ENCODE measurements at regions not wholly inside any gene's neighbourhood (a gene's known extent, or its start where the extent isn't known, plus 50 kb on each side); places are given as distances from the start of the nearest gene placed in this dataset.

- DNase-seq (ENCODE audit: low read depth) = no peak
Measured at GRCh38 chr2:120809151-120809550, 73.5 kb downstream of the GLI2 start.

GRCh38 chr2:120809609-120810440 is 74.2 kb downstream of the GLI2 start:
- no peak for DNase-seq (ENCODE audit: low read depth)

- no peak for DNase-seq (ENCODE audit: low read depth)
Measured at GRCh38 chr2:120810639-120811038, 75.0 kb downstream of the GLI2 start.

DNA sequence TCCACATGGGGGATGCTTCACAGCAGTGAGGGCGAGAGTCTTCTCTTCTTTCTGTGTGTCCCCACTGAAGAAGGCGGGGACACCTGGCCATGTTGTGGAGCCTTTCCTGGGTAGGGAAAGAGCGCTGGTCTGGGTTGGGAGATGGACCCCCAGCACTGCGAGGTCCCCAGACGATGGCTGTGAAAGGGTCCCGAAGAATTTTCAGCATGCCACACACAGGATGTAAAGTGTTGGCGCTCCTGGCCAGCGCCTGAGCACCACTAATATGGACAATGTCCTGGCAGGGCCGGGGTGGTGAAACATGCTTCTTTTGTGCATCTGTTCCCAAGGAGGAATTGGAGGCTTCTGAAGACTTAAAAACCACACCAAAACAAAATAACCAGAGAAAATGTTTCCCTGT is 77.2 kb downstream of the GLI2 start:
- no peak for DNase-seq (ENCODE audit: low read depth)

DNA sequence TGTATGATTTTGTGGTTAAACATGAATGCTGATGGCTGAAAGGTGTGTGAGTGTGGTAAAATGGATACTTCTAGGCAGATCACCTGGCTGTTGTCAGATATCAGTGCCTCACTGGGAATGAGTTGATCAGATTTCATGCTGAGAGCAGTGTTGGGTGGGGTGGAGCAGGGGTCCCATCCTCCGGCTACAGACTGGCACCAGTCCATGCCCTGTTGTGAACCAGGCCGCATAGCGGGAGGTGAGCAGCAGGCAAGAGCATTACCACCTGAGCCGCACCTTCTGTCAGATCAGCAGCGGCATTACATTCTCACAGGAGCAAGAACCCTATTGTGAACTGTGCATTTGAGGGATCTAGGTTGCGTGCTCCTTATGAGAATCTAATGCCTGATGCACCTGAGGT is 78.7 kb downstream of the GLI2 start:
- DNase-seq (ENCODE audit: low read depth) = no peak

DNA sequence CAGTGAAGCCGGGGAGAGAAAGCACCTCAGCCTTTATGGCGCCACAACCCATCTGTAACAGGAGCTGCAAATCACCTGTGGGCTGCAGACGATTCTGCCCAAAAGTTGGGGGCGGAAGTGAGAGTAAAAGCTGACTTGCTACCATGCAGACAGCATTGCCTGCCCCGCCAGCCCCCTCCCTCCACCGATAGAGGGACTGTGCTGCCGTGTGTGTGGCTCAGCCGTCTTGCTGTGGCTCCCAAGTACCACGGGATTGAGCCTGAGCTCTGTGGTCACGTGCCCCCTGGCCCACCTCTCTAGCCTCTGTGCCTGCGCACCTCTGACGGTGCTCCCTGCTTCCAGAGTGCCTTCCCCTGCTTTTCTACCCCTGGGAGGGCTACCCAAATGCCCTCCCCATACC is 79.6 kb downstream of the GLI2 start:
- no peak for DNase-seq (ENCODE audit: low read depth)

GRCh38 chr2:120817136-120817955 is 81.7 kb downstream of the GLI2 start:
- DNase-seq (ENCODE audit: low read depth) = no peak

- no peak for DNase-seq (ENCODE audit: low read depth)
Measured at GRCh38 chr2:120817956-120818325, 82.3 kb downstream of the GLI2 start.

- DNase-seq (ENCODE audit: low read depth) = no peak
Measured at GRCh38 chr2:120818441-120818920, 82.8 kb downstream of the GLI2 start.

- DNase-seq (ENCODE audit: low read depth) = no peak
Measured at GRCh38 chr2:120819720-120820210, 84.1 kb downstream of the GLI2 start.

- no peak for DNase-seq (ENCODE audit: low read depth)
Measured at GRCh38 chr2:120820263-120820952, 84.7 kb downstream of the GLI2 start.

DNA sequence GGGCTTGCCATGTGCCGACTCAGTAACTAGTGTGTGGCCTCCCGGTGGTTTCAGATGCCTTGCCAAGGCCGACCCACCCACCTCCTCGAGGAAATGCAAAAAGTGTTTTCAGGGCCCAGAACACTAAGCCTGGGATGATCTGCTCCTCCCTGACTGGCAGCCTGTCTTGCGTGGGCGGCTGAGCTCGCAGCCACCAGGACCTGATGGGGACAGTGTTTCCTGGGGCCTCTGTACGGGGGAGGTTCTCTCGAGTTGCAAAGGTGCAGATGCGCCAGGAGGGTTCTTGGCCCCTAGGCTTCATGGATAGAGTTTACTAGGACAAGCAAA is 85.2 kb downstream of the GLI2 start:
- no peak for DNase-seq (ENCODE audit: low read depth)

DNA sequence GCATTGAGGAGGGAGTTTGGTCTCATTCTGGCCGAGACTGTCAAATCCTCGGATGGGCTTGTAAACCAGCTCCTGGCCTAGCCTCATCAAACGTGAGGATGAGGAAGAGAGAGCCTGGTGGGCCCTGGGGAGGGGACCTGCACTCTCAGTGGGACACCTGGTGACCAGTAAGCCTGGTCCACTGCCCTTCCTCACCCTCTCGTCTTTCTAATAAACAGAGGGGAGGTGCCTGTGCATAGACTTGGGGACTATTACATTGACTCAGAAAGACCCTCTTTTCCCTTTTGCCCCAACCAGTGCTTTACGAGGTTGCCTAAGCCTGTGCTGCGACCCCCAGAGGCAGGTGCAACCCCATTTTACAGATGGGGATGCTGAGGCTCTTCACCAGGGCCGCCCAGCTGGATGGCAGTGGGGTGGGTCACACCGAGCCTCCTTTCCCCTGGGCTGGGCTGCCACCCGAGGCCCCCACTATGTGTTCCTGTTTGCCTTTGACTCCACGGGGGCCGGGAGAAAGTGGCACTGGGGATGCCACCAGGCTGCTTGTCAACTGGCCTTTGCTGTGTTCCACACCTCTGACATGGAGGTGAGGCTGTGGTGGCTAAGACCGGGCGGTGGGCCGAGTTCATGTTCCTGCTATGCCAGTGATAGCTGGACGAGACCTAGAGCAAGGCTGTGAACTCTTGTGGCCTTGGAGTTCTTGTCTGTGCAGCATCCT is 85.9 kb downstream of the GLI2 start:
- no peak for DNase-seq (ENCODE audit: low read depth)

GRCh38 chr2:120822933-120823332 is 87.3 kb downstream of the GLI2 start:
- no peak for DNase-seq (ENCODE audit: low read depth)

DNA sequence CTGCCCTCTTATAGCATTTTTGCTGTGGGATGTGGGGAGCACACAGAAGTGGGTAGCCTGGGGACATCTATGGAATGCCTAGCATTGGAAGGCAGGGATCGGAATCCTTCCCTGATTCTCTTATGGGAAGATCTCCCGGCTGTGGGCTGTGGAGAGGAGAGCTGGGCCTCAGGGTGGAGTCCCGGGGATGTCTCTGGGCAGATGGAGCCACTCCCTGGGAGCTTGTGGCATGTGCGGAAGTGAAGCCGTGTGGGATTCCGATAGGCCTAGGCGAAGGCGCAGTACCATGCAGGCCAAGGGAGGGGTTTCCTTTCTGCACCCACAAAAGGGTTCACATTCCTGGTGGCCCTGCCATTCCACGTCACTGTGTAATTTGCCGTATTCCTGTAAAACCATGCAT is 87.9 kb downstream of the GLI2 start:
- no peak for DNase-seq (ENCODE audit: low read depth)

- no peak for DNase-seq (ENCODE audit: low read depth)
Measured at GRCh38 chr2:120824246-120824645, 88.6 kb downstream of the GLI2 start.

GRCh38 chr2:120825370-120826259 is 89.9 kb downstream of the GLI2 start:
- no peak for DNase-seq (ENCODE audit: low read depth)

DNA sequence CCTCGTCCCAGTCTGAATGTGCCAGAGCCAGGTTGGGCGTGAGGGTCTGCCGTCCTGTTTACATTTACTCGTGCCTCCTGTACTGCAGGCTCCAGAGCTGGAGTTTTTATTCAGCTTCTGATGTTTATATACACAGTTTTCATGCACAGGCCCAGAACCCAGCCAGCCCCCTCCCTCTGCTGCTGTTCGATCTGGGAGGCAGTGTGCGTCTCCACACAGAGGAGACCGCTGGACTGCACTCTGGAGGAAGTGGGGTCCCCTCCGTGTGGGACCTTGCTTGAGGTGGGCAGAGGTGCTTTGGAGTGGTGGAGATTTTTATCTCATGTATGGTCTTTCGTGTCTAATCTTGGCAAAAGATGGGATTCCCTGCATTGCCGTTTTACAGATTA is 90.6 kb downstream of the GLI2 start:
- DNase-seq (ENCODE audit: low read depth) = no peak

DNA sequence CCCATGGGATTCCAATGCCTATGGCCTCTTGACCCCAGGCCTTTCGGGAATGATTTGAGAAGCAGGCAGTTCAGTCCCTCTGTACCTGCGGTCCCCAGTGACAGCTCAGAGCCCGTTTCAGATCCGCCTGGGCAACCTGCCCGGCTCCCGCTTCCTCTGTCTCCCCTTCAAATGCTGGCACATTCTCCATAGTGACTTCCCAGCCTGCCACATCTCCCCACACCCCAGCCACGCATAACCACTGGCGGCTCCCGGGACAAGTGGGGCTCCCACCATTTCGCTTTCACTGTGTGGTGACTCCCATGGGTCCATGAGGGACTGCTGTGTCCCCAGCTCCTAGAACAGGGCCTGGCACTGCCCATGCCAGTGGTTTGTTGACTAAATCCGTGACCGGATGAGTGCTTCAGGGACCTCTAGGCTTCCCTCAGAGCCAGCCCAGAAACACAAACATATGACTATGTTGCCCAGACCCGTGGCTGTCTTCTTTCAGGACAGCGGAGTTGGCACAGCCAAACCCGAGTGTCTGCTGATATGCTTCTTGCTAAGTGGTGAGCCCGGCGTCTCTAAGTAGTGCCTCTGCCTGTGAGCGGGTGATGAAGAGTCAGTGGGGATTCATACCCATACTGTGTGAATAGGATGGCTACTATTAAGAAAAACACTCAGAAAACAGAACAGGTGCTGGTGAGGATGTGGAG is 91.2 kb downstream of the GLI2 start:
- DNase-seq (ENCODE audit: low read depth) = no peak

DNA sequence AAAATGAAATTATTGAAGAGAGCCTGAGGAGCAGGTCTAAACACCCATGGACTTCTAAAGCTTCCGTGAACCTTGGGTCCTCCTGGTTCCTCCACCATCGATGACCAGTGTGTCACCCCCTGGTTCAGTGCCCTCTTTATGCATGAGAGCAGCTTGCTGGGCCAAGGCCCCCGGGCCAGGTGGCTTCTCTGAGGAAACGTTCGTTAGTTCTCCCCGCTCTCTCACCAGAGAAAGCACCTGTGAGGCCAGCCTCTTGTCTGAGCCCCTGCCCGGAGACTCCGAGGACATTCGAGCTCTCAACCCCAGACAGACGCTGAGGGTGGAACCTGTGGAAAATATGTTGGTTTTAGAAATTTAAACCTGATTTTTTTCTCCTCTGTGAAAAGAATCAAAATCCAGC is 92.4 kb downstream of the GLI2 start:
- no peak for DNase-seq (ENCODE audit: low read depth)

All from T follicular helper cell (primary cell).